ENCODE measurements at regions not wholly inside any gene's neighbourhood (a gene's known extent, or its start where the extent isn't known, plus 50 kb on each side); places are given as distances from the start of the nearest gene placed in this dataset.

DNA sequence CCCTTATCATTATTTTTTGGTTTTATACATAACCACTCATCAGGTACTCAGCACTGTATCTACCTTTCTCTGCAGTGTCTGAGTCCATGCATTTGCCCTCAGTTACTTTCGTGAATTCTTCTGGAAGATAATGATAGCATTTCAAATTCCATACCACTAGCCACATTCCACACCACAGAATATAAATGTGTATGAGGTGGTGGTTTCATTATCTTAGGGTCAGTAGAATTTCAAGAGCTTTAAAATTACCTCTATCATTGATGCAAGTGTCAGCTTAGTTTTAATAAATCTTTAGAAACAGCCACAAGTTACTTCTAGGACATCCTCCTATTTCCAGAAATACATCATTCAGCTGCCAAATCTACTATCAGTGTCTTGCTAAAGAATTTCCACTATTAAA lies 1578.3 kb downstream of the OLFM4 start:
- TF ChIP-seq CTCF (IDR thresholded peaks at IDR 0.05) (no peak), POLR2A (IDR thresholded peaks at IDR 0.05) (no peak)
